ENCODE measurements at regions not wholly inside any gene's neighbourhood (a gene's known extent, or its start where the extent isn't known, plus 50 kb on each side); places are given as distances from the start of the nearest gene placed in this dataset.

DNA sequence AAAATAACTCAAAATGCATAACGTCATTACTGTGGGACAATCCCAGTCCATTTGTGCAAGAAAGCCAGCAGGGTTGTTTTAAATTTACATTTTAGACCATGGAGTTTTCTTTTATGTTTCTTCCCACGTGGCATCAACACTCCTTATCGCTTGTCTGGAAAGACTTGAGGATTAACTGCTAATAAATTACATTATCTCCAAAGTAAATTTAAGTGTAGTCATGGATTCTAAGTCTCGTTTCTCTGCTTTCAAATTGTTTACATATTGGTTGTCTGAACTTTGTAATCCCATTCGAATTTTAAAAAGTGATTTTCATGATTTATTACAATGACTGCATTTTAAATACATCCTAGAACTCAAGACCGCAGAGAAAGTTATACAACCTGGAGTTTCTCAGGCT is 119.3 kb upstream of the ADAMTS5 start:
- TF ChIP-seq RAD21 (IDR thresholded peaks at IDR 0.05; ENCODE audit: low read depth) (no peak), TCF12 (IDR thresholded peaks at IDR 0.05; ENCODE audit: low read depth) (no peak), NFIC (IDR thresholded peaks at IDR 0.05) (no peak), EP300 (IDR thresholded peaks at IDR 0.05; ENCODE audit: borderline replicate concordance) (no peak), TAF1 (IDR thresholded peaks at IDR 0.05; ENCODE audit: low read depth) (no peak), CREB1 (IDR thresholded peaks at IDR 0.05; ENCODE audit: low read depth) (no peak), YY1 (IDR thresholded peaks at IDR 0.05; ENCODE audit: low read depth) (no peak), FOXM1 (IDR thresholded peaks at IDR 0.05; ENCODE audit: borderline replicate concordance, low read depth) (no peak), TEAD4 (IDR thresholded peaks at IDR 0.05) (no peak), EGR1 (IDR thresholded peaks at IDR 0.05) (no peak), ZBTB7A (IDR thresholded peaks at IDR 0.05; ENCODE audit: low read depth) (no peak), REST (IDR thresholded peaks at IDR 0.05; ENCODE audit: low read depth) (no peak), CEBPB (IDR thresholded peaks at IDR 0.05) (no peak)
- TF ChIP-seq, protein P1, sequence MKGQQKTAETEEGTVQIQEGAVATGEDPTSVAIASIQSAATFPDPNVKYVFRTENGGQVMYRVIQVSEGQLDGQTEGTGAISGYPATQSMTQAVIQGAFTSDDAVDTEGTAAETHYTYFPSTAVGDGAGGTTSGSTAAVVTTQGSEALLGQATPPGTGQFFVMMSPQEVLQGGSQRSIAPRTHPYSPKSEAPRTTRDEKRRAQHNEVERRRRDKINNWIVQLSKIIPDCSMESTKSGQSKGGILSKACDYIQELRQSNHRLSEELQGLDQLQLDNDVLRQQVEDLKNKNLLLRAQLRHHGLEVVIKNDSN (IDR thresholded peaks at IDR 0.05) = no peak

DNA sequence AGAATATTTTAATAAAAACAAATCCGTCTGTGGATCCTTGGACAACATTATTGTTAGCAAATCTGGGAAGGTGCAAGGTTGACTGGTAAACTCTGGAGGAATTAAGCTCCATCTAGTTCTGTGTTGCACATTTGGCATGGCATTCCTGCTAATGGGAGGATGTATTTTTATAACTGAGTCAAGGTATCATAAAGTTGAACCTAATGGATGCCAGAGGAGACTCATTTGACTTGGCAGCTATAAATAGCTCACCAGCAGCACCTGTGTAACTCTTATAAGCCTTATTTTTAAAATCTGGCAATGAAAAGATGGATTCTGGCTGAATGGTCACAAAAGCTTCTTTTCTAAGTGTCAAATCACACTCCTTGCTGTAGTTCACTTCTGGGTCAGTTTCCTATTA is 118.5 kb upstream of the ADAMTS5 start:
- TF ChIP-seq YY1 (IDR thresholded peaks at IDR 0.05; ENCODE audit: low read depth) (no peak), TAF1 (IDR thresholded peaks at IDR 0.05; ENCODE audit: low read depth) (no peak), MAX (IDR thresholded peaks at IDR 0.05) (no peak)

DNA sequence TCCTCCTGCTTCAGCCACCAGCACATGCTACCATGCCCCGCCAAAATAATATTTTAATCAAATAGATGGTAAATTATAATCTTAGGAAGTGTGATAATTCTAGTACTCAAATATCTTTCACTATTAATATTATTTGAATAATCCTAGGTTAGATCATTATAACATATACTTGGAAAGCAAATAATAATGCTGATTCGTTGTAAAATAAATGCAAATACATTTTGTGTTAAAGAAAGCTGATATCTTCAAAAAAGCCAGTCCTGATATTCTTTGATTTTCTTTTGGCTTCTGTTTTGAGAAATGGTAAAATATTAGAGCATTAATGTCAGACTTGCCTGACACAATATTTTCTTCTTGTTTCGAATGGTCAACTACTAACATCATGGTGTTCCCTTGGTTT is 116.3 kb upstream of the ADAMTS5 start:
- TF ChIP-seq REST (IDR thresholded peaks at IDR 0.05; ENCODE audit: low read depth) (no peak), CREB1 (IDR thresholded peaks at IDR 0.05; ENCODE audit: low read depth) (no peak), YY1 (IDR thresholded peaks at IDR 0.05; ENCODE audit: low read depth) (no peak), TAF1 (IDR thresholded peaks at IDR 0.05; ENCODE audit: low read depth) (no peak), RAD21 (IDR thresholded peaks at IDR 0.05; ENCODE audit: low read depth) (no peak), NFIC (IDR thresholded peaks at IDR 0.05) (no peak), EP300 (IDR thresholded peaks at IDR 0.05; ENCODE audit: borderline replicate concordance) (no peak), FOXM1 (IDR thresholded peaks at IDR 0.05; ENCODE audit: borderline replicate concordance, low read depth) (no peak), MAX (IDR thresholded peaks at IDR 0.05) (no peak), CEBPB (IDR thresholded peaks at IDR 0.05) (no peak), TCF12 (IDR thresholded peaks at IDR 0.05; ENCODE audit: low read depth) (no peak), ZBTB7A (IDR thresholded peaks at IDR 0.05; ENCODE audit: low read depth) (no peak), TEAD4 (IDR thresholded peaks at IDR 0.05) (no peak), EGR1 (IDR thresholded peaks at IDR 0.05) (no peak)
- TF ChIP-seq, protein P1 (IDR thresholded peaks at IDR 0.05) = no peak

- TF ChIP-seq REST (IDR thresholded peaks at IDR 0.05; ENCODE audit: low read depth) (no peak), MAX (IDR thresholded peaks at IDR 0.05) (no peak), TAF1 (IDR thresholded peaks at IDR 0.05; ENCODE audit: low read depth) (no peak), RAD21 (IDR thresholded peaks at IDR 0.05; ENCODE audit: low read depth) (no peak), TCF12 (IDR thresholded peaks at IDR 0.05; ENCODE audit: low read depth) (no peak), YY1 (IDR thresholded peaks at IDR 0.05; ENCODE audit: low read depth) (no peak), NFIC (IDR thresholded peaks at IDR 0.05) (no peak), CREB1 (IDR thresholded peaks at IDR 0.05; ENCODE audit: low read depth) (no peak), EP300 (IDR thresholded peaks at IDR 0.05; ENCODE audit: borderline replicate concordance) (no peak), EGR1 (IDR thresholded peaks at IDR 0.05) (no peak), CEBPB (IDR thresholded peaks at IDR 0.05) (no peak), TEAD4 (IDR thresholded peaks at IDR 0.05) (no peak), ZBTB7A (IDR thresholded peaks at IDR 0.05; ENCODE audit: low read depth) (no peak), FOXM1 (IDR thresholded peaks at IDR 0.05; ENCODE audit: borderline replicate concordance, low read depth) (no peak)
- TF ChIP-seq, protein P1 (IDR thresholded peaks at IDR 0.05) = no peak
Observed at GRCh38 chr21:27082431-27083010, 115.6 kb upstream of the ADAMTS5 start.

Measured in Ishikawa (cell line).